Fibroblast of mammary gland (primary cell): ENCODE measurements at regions not wholly inside any gene's neighbourhood (a gene's known extent, or its start where the extent isn't known, plus 50 kb on each side); places are given as distances from the start of the nearest gene placed in this dataset.

ENCODE experiments used
- DNase-seq: peaks from one replicate; pipeline ENCODE4 v3.0.0-alpha.2; 2010; ENCODE audit warnings: low read depth
- H3K4me3 ChIP-seq: 2 replicates; pipeline ENCODE4 v1.5.1; 2011; ENCODE audit warnings: low read depth, mild to moderate bottlenecking, low read length, moderate library complexity; ENCODE audit not compliant: control insufficient read depth
- CTCF ChIP-seq: conservative IDR thresholded peaks from 2 replicates; pipeline ENCODE4 v1.5.1; 2011; ENCODE audit warnings: low read depth, low read length, inconsistent platforms; ENCODE audit not compliant: control insufficient read depth, insufficient read depth

GRCh38 chr4:187335339-187335738 is 611.7 kb upstream of the FAT1 start:
- H3K4me3 ChIP-seq, result no peak overlapping the region

GRCh38 chr4:187354740-187355139 is 631.1 kb upstream of the FAT1 start:
- no peak for TF ChIP-seq CTCF
- no peak overlapping the region for H3K4me3 ChIP-seq
- no peak for DNase-seq

More at GRCh38 chr4:187335339-187335738, 611.7 kb upstream of the FAT1 start:
- no peak for TF ChIP-seq CTCF
- no peak for DNase-seq

GRCh38 chr4:187357045-187357643 is 633.5 kb upstream of the FAT1 start:
- TF ChIP-seq CTCF, result no peak
- no peak overlapping the region for H3K4me3 ChIP-seq

GRCh38 chr4:187357821-187358220 is 634.2 kb upstream of the FAT1 start:
- TF ChIP-seq CTCF, result no peak
- DNase-seq, result no peak

More at GRCh38 chr4:187357045-187357643, 633.5 kb upstream of the FAT1 start:
- DNase-seq, result no peak

GRCh38 chr4:187362937-187363857 is 632.4 kb upstream of the ZFP42 start:
- H3K4me3 ChIP-seq, result no peak overlapping the region
- TF ChIP-seq CTCF, result no peak
- DNase-seq, result no peak

More at GRCh38 chr4:187357821-187358220, 634.2 kb upstream of the FAT1 start:
- no peak overlapping the region for H3K4me3 ChIP-seq

GRCh38 chr4:187364401-187364800 is 631.2 kb upstream of the ZFP42 start:
- no peak for DNase-seq
- H3K4me3 ChIP-seq, result no peak overlapping the region
- TF ChIP-seq CTCF, result no peak
